HCT116 (cell line): ENCODE measurements at regions not wholly inside any gene's neighbourhood (a gene's known extent, or its start where the extent isn't known, plus 50 kb on each side); places are given as distances from the start of the nearest gene placed in this dataset.

Source experiments
- ATAC-seq: fragments of 200-7000 bp; cut with Tn5 transposase; 2 replicates; pipeline ENCODE4 v1.9.1; 2020; ENCODE audit warnings: mild to moderate bottlenecking, moderate library complexity
- BruUV-seq: library from RNA; stranded (reverse); fragments of 400-500 nt; replicated peaks from 2 replicates; lab custom pipeline; 2021; lab: Mats Ljungman, UMichigan
- CTCF ChIA-PET: fragments of 300-600 bp; sonication (Branson Sonifier 250); formaldehyde crosslinking; loops from one replicate; lab custom pipeline; 2021; ENCODE audit warnings: antibody characterized with exemption; lab: Charles Lee
- POLR2A ChIA-PET: fragments of 300-600, 350-600 bp; sonication (Branson Sonifier 250); formaldehyde crosslinking; loops from one replicate; lab custom pipeline; 2021; ENCODE audit warnings: antibody characterized with exemption; lab: Charles Lee
- RAD21 ChIA-PET, 2 experiments: fragments of 300-600 bp; sonication (Branson Sonifier 250); formaldehyde crosslinking; loops; one replicate each; lab custom pipeline; 2023; ENCODE audit warnings: low total read pairs in 2 of 2; ENCODE audit not compliant: uncharacterized antibody in 2 of 2, unreplicated experiment in 2 of 2, low non-redundant PET in 1 of 2; lab: Charles Lee
- DNase-seq: peaks from one replicate; pipeline ENCODE4 v3.0.0-alpha.2; 2010; ENCODE audit warnings: low read depth, low spot score
- H2AFZ ChIP-seq: fragments of 200-600 bp; shearing (Covaris generic), sonication (generic); 2 replicates; pipeline ENCODE4 v1.6.1; 2017; ENCODE audit warnings: low read depth, mixed run types, mixed read lengths, antibody characterized with exemption, low read length; ENCODE audit not compliant: poor library complexity, severe bottlenecking
- H3K27ac ChIP-seq: 2 replicates; pipeline ENCODE4 v1.5.1; 2012; ENCODE audit warnings: low read depth, low read length
- H3K27me3 ChIP-seq: fragments of 200-600 bp; sonication (generic); 2 replicates; pipeline ENCODE4 v1.6.1; 2016; ENCODE audit warnings: mixed run types, low read length, mixed read lengths; ENCODE audit not compliant: insufficient read depth
- H3K36me3 ChIP-seq, 2 experiments: fragments of 200-500 bp in 1 of 2; fragments of 200-600 bp in 1 of 2; sonication (Bioruptor generic) in 1 of 2; sonication (generic) in 1 of 2; 2 replicates each; pipeline versions ENCODE4 v1.5.1 to v1.6.1; 2014 to 2016; ENCODE audit warnings: low read length in 2 of 2, inconsistent platforms in 1 of 2, mixed read lengths in 1 of 2, mixed run types in 1 of 2; ENCODE audit not compliant: insufficient read depth in 2 of 2, control insufficient read depth in 1 of 2
- H3K4me1 ChIP-seq, 2 experiments: fragments of 200-600 bp in 1 of 2; sonication (generic) in 1 of 2; 2 replicates each; pipeline versions ENCODE4 v1.5.1 to v1.6.1; 2012 to 2017; ENCODE audit warnings: low read length in 2 of 2, inconsistent platforms in 1 of 2, mild to moderate bottlenecking in 1 of 2, mixed read lengths in 1 of 2, mixed run types in 1 of 2, moderate library complexity in 1 of 2; ENCODE audit not compliant: insufficient read depth in 2 of 2, control insufficient read depth in 1 of 2
- H3K4me2 ChIP-seq: fragments of 200-600 bp; sonication (generic); 2 replicates; pipeline ENCODE4 v1.6.1; 2017; ENCODE audit warnings: mixed run types, low read length, mixed read lengths
- H3K4me3 ChIP-seq, 2 experiments: fragments of 200-600 bp in 1 of 2; sonication (generic) in 1 of 2; replicated peaks in 1 of 2; 2 replicates each; pipeline ENCODE4 v1.5.1; 2011 to 2016; ENCODE audit warnings: low read length in 2 of 2, control low read depth in 1 of 2, low read depth in 1 of 2, mild to moderate bottlenecking in 1 of 2, mixed read lengths in 1 of 2, mixed run types in 1 of 2
- H3K79me2 ChIP-seq: fragments of 200-600 bp; sonication (generic); 2 replicates; pipeline ENCODE4 v1.6.1; 2017; ENCODE audit warnings: mild to moderate bottlenecking, mixed run types, low read length, moderate library complexity, mixed read lengths; ENCODE audit not compliant: insufficient read depth
- H3K9ac ChIP-seq: fragments of 200-600 bp; sonication (generic); 2 replicates; pipeline ENCODE4 v1.6.1; 2016; ENCODE audit warnings: low read length, mixed read lengths
- H3K9me2 ChIP-seq: fragments of 200-600 bp; sonication (generic), shearing (Covaris generic); 2 replicates; pipeline ENCODE4 v1.6.1; 2017; ENCODE audit warnings: mixed run types, mild to moderate bottlenecking, moderate library complexity; ENCODE audit not compliant: insufficient read depth
- H3K9me3 ChIP-seq, 2 experiments: fragments of 200-500 bp in 1 of 2; fragments of 200-600 bp in 1 of 2; sonication (Bioruptor generic) in 1 of 2; sonication (generic) in 1 of 2; 2 replicates each; pipeline ENCODE4 v1.6.1; 2014 to 2017; ENCODE audit warnings: low read length in 2 of 2, mixed read lengths in 2 of 2, inconsistent platforms in 1 of 2, low read depth in 1 of 2, mild to moderate bottlenecking in 1 of 2, mixed run types in 1 of 2, moderate library complexity in 1 of 2; ENCODE audit not compliant: control insufficient read depth in 1 of 2, insufficient read depth in 1 of 2
- H4K20me1 ChIP-seq: fragments of 200-600 bp; sonication (generic), shearing (Covaris generic); 2 replicates; pipeline ENCODE4 v1.6.1; 2017; ENCODE audit warnings: mixed run types, mild to moderate bottlenecking, moderate library complexity; ENCODE audit not compliant: insufficient read depth
- CBX3 ChIP-seq: IDR thresholded peaks from 2 replicates; pipeline ENCODE4 v1.6.1; 2012; ENCODE audit warnings: low read depth
- EZH2 ChIP-seq: fragments of 200-600 bp; sonication (generic); IDR thresholded peaks from 2 replicates; pipeline ENCODE4 v1.6.1; 2017; ENCODE audit warnings: antibody characterized with exemption, mixed run types
- SIN3A ChIP-seq: IDR thresholded peaks from 2 replicates; pipeline ENCODE4 v1.6.1; 2012; ENCODE audit warnings: low read depth
- SP1 ChIP-seq: IDR thresholded peaks from 2 replicates; pipeline ENCODE4 v1.6.1; 2012; ENCODE audit warnings: low read depth
- ZFX ChIP-seq: fragments of 450-650 bp; IDR thresholded peaks from 2 replicates; pipeline ENCODE4 v1.6.1; 2017
- intact Hi-C: fragments of 100-400 bp; cut with micrococcal nuclease; formaldehyde crosslinking; loops from 2 replicates; pipeline ENCODE4 v1.10.0; 2022
- TF ChIP-seq, protein P1 (sequence below), 3 experiments: fragments of 200-600 bp in 1 of 3; sonication (generic) in 1 of 3; IDR thresholded peaks in 2 of 3; conservative IDR thresholded peaks in 1 of 3; 2 replicates each; pipeline ENCODE4 v1.5.1; 2012 to 2017; ENCODE audit warnings: low read depth in 2 of 3, low read length in 2 of 3, antibody characterized with exemption in 1 of 3, borderline replicate concordance in 1 of 3, control low read depth in 1 of 3, mild to moderate bottlenecking in 1 of 3, mixed read lengths in 1 of 3, mixed run types in 1 of 3, moderate library complexity in 1 of 3; ENCODE audit not compliant: insufficient read depth in 1 of 3
- TF ChIP-seq, protein P2 (sequence below): IDR thresholded peaks from 2 replicates; pipeline ENCODE4 v1.6.1; 2012

DNA sequence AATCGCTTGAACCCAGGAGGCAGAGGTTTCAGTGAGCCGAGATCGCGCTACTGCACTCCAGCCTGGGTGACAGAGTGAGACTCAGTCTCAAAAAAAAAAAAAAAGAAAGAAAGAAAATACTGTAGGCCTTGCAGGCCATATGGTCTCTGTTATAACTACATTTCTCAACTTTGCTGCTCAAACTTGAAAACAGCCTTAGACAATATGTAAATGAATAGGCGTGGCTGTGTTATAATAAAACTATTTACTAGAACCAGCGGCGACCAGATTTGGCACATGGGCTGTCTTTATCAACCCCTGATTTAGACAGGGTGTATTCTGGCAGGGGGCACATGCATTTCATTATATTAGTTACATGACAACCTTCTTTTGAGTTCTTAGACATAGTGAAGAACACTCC, 130.0 kb downstream of the C9orf152 start:
- Histone ChIP-seq H4K20me1 (no peaks in the 10 kb centered on the region; the same call in 1 of the 2 replicates), H3K36me3 (no peaks in the 10 kb centered on the region), H3K79me2 (peaks cover 92% of the 10 kb centered on the region), H3K4me2 (no peak overlapping the region), H3K4me3 (no peak overlapping the region), H3K9ac (no peak overlapping the region), H3K9me2 (no peaks in the 10 kb centered on the region), H3K9me3 (no peaks in the 10 kb centered on the region), H3K27me3 (no peaks in the 10 kb centered on the region), H3K27ac (no peak overlapping the region), H2AFZ (no peak overlapping the region), H3K4me1 (peaks cover 15 to 29% of the 10 kb centered on the region in 2 experiments)
- ChIA-PET RAD21 (no interaction called here), CTCF (no interaction called here), POLR2A (no interaction called here)
- DNase-seq (no peak), ATAC-seq (no peak)
- intact Hi-C loops, result no loop called here
- BruUV-seq, result no TSS peak
- no peak for TF ChIP-seq CBX3
- no peak for TF ChIP-seq SIN3A
- TF ChIP-seq SP1, result no peak

DNA sequence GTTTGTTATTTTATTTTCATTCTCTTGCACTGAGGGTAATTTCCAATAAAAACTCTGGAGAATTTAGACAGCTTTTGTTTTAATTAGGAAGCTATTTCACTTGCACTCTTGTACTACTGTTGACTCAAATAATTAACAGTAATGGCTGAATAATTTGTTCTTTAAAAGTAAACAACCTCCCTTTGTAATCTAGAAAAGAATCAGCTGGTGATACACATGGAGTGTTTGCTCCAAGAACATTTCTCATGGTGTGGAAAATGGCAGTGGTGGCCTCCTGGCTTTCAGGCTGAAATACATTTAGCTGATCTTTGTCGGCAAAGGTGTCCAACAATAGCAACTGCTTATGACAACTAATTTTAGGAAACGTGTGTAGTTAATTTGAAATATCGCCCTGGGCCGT, 129.4 kb downstream of the C9orf152 start:
- H3K36me3 ChIP-seq, result no peaks in the 10 kb centered on the region
- ChIA-PET POLR2A (no interaction called here), CTCF (no interaction called here), RAD21 (no interaction called here)
- H2AFZ ChIP-seq, result no peak overlapping the region
- H3K27ac ChIP-seq, result no peak overlapping the region
- H3K27me3 ChIP-seq, result no peaks in the 10 kb centered on the region
- H3K9me3 ChIP-seq, result no peaks in the 10 kb centered on the region
- no peak overlapping the region for H3K4me3 ChIP-seq
- H3K9ac ChIP-seq, result no peak overlapping the region
- TF ChIP-seq EZH2, result no peak
- TF ChIP-seq, protein P1, sequence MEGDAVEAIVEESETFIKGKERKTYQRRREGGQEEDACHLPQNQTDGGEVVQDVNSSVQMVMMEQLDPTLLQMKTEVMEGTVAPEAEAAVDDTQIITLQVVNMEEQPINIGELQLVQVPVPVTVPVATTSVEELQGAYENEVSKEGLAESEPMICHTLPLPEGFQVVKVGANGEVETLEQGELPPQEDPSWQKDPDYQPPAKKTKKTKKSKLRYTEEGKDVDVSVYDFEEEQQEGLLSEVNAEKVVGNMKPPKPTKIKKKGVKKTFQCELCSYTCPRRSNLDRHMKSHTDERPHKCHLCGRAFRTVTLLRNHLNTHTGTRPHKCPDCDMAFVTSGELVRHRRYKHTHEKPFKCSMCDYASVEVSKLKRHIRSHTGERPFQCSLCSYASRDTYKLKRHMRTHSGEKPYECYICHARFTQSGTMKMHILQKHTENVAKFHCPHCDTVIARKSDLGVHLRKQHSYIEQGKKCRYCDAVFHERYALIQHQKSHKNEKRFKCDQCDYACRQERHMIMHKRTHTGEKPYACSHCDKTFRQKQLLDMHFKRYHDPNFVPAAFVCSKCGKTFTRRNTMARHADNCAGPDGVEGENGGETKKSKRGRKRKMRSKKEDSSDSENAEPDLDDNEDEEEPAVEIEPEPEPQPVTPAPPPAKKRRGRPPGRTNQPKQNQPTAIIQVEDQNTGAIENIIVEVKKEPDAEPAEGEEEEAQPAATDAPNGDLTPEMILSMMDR (IDR thresholded peaks at IDR 0.05 in 2 of 3, conservative IDR thresholded peaks at IDR 0.05 in 1 of 3; ENCODE audit: borderline replicate concordance in 1 of 3, insufficient read depth in 1 of 3, low read depth in 2 of 3, low read length in 2 of 3), result no peak
- TF ChIP-seq, protein P2, sequence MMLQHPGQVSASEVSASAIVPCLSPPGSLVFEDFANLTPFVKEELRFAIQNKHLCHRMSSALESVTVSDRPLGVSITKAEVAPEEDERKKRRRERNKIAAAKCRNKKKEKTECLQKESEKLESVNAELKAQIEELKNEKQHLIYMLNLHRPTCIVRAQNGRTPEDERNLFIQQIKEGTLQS, result no peak
- no peak for TF ChIP-seq ZFX
- no TSS peak for BruUV-seq
- no peak for ATAC-seq
- peaks cover 15 to 29% of the 10 kb centered on the region in 2 experiments for H3K4me1 ChIP-seq
- H3K79me2 ChIP-seq, result peaks cover 88% of the 10 kb centered on the region
- H3K4me2 ChIP-seq, result no peak overlapping the region
- intact Hi-C loops, result no loop called here
- no peak for DNase-seq
- H4K20me1 ChIP-seq, result no peaks in the 10 kb centered on the region; the same call in 1 of the 2 replicates
- no peaks in the 10 kb centered on the region for H3K9me2 ChIP-seq
